LHCN-M2 (cell line): ENCODE measurements at regions not wholly inside any gene's neighbourhood (a gene's known extent, or its start where the extent isn't known, plus 50 kb on each side); places are given as distances from the start of the nearest gene placed in this dataset.
"Not testable (repeated sequence)": the region's sequence is repeated elsewhere in the genome, so short reads cannot be mapped to it uniquely, and the experiment has no call there.

Source experiments
- DNase-seq: peaks from one replicate; pipeline ENCODE4 v3.0.0-alpha.2; 2012; ENCODE audit warnings: low read depth

- DNase-seq, result no peak
These were observed 92.6 kb upstream of the RNF32 start for GRCh38 chr7:156547884-156548561.

DNA sequence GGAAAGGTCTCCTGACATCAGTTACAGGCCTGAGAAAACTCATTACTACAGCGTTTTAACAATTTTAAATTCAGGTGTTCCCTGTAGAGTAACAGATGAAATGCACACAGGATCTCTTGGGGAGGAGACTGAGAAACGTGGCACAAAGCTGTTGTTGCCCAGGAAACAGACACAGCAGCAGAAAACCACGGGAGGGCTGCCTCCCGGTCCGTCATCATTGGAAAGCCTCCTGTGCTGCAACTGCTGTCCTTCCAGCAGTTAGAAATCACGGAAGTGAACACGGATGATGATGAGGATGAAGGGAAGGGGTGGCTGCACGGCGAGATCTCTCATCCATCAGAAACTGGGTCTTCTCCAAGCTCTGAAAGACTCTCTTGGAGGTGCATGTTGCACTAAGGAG lies 94.6 kb upstream of the RNF32 start:
- no peak for DNase-seq

DNA sequence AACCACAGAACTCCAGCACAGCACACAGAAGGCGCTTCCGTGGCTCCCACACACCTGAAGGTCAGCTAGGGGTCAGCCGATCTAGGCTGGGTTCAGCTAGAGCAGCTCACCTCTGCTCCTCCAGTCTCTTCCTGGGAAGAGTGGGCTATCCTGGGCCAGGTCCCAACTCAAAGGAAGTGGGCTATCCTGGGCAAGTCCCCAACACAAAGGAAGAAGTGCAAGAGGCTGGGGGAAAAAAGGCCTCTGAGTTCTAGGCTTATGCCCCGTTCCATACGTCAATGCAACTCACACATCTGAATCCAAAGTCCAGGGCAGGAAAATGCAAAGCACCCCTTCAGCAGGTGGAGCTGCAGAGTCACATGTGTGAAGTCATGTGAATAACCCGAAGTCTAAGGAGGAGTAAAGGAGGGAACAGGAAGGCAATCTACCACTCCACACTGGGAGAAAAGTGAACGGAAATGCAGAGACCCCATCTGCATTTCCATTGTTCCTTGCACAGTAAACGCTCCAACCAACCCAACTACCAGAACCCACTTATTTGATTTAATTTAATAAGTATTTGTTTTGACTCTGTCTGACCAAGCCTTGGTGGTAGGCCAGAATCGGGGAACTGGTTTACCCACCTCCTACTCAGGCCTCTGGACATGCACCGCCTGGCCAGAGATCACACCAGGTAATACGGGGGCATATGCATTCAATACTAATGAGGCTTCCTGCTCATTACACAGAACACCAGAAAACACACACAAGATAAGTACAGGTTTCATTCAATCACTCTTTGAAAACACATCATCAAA lies 95.5 kb upstream of the RNF32 start:
- no peak for DNase-seq

- no peak for DNase-seq
These were observed 96.6 kb upstream of the RNF32 start for GRCh38 chr7:156543699-156544598.

- DNase-seq, result no peak
These were observed 99.9 kb upstream of the RNF32 start for GRCh38 chr7:156540619-156541165.

- DNase-seq, result no peak
These were observed 100.6 kb upstream of the RNF32 start for GRCh38 chr7:156539999-156540398.

DNA sequence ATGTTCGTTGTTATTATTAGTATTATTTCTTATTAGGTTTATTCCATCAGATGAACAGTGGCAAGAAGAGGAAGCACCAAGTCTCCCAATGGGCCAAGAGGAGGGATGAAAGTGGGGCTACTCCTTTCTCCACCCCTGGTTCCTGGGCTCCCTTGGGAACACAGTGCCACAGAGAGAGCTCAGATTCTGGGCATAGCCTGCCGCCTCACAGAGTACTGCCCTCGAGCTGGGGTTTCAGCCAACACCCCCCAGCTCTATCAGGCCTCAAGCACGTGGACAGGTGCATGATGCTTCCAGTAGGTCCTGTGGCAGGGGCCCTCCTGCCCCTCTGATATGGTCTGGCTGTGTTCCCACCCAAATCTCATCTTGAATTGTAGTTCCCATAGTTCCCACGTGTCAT lies 103.6 kb upstream of the RNF32 start:
- no peak for DNase-seq

GRCh38 chr7:156534925-156535324 lies 105.6 kb upstream of the RNF32 start:
- DNase-seq, result no peak

GRCh38 chr7:156533964-156534363 lies 106.6 kb upstream of the RNF32 start:
- DNase-seq, result no peak

- no peak for DNase-seq
These were observed 107.2 kb upstream of the RNF32 start for GRCh38 chr7:156533420-156533819.

- no peak for DNase-seq
These were observed 108.5 kb upstream of the RNF32 start for GRCh38 chr7:156532016-156532602.

DNA sequence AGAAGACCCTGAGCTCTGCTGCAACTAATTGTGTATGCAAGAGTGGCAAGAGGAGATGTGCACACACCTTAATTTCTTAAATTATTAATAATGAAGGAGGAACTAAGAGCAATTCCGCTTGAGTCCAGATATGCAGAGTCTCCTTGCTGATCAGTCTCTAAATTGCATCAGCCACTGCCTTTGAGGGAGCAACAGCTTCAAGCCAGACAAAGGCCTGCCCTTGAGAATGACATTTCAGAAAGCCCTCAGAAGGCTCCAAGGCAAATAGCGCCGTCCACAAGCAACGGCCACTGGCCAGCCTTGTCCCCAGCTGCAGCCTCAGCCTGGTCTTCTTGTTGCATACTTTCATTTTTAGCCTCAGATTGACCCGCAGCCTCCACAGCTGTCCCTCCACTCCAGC lies 110.6 kb upstream of the RNF32 start:
- DNase-seq, result no peak

GRCh38 chr7:156527458-156527890 lies 113.1 kb upstream of the RNF32 start:
- no peak for DNase-seq

GRCh38 chr7:156524818-156525597 lies 115.6 kb upstream of the RNF32 start:
- DNase-seq, result no peak

DNA sequence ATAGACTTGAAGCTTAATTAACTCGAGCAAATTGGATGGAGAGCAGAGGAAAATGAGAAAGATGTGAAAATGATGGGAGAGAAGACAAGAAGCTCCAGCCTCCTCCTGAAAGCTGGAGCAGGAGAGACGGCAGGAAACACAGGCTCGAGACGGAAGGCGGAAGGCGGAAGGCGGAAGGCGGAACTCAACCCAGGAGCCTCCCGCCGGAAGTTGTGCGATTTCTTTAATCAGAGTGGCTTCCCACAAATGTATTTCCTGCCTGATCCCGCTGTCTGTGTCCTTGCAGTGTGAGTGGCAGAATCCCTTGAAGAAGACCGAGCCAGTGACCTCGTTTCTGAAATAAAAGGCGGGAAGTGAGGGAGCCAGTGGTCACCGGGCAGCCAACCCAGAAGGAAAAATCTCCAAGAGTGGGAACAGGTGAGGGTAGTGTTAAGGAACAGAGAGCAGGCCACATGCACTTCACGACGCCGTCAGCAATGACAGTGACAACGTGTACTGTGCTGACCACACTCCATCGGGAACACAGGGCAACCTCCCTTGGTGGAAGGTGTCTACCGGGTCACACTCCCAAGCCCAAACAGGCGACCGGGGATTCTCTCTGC lies 117.0 kb upstream of the RNF32 start:
- DNase-seq, result no peak

DNA sequence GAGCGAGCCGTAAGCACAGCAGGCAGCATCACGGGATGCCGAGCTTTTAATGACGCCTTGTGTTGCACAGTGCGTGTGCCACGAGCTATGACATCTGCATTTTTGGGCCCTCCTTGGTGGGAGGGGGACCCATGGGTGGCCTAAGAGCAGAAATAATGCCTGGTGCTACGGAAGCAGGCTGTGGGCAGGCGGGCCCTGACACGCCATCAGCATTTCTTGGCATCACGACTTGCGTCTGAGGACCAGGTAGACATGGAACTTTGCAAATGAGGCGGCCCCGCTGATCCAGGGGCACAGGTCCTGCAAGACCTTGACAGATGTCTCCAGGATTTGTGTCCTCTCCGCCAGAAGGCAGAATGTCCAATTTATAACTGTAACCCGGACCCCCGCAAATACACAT lies 117.8 kb upstream of the RNF32 start:
- DNase-seq, result no peak

DNA sequence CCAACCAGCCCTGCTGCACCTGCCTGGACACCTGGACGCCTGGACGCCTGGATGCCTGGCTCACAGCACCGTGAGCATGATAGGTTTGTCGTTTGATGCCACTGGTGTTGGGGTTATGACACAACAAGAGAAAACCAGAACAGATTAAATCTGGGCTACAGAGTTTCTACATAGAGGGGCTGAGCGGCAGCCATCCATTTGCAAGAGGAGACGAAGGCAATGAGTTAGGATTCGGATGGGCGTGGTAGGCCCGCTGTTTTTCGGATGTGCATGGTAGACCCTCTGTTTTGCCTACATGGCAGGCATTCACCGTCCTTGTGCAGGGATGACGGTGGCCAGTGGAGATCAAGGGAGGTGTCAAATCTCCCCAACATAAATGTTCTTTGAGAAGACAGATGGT lies 121.5 kb upstream of the RNF32 start:
- DNase-seq, result no peak

- DNase-seq, result no peak
These were observed 122.1 kb upstream of the RNF32 start for GRCh38 chr7:156518466-156518865.

- not testable (repeated sequence) for DNase-seq
These were observed 122.7 kb upstream of the RNF32 start for GRCh38 chr7:156517858-156518257.

DNA sequence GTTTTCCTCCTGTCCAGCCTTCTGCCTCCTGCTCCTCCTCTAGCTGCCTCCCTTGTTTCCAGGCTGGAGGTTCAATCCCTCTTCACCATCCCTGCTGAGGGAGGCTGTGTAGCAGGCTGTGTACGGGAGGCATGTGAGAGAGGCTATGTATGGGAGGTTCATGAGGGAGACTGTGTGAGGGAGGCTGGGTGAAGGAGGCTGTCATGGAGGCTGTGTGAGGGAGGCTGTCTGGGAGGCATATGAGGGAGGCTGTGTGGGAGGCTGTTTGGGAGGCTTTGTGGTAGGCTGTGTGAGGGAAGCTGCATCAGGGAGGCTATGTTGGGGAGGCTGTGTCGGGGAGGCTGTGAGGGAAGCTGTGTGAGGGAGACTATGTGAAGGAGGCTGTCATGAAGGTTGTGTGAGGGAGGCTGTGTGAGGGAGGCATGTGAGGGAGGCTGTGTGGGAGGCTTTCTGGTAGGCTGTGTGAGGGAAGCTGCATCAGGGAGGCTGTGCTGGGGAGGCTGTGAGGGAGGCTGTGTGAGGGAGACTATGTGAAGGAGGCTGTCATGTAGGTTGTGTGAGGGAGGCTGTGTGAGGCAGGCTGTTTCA lies 123.7 kb upstream of the RNF32 start:
- no peak for DNase-seq
